Jurkat, Clone E6-1 (cell line): ENCODE measurements at regions not wholly inside any gene's neighbourhood (a gene's known extent, or its start where the extent isn't known, plus 50 kb on each side); places are given as distances from the start of the nearest gene placed in this dataset.

Source experiments
- DNase-seq: peaks from one replicate; pipeline ENCODE4 v3.0.0-alpha.2; 2011; ENCODE audit warnings: low read depth, low spot score
- H3K4me3 ChIP-seq: 2 replicates; pipeline ENCODE4 v1.5.1; 2011; ENCODE audit warnings: mild to moderate bottlenecking, low read length, control low read depth, moderate library complexity

DNA sequence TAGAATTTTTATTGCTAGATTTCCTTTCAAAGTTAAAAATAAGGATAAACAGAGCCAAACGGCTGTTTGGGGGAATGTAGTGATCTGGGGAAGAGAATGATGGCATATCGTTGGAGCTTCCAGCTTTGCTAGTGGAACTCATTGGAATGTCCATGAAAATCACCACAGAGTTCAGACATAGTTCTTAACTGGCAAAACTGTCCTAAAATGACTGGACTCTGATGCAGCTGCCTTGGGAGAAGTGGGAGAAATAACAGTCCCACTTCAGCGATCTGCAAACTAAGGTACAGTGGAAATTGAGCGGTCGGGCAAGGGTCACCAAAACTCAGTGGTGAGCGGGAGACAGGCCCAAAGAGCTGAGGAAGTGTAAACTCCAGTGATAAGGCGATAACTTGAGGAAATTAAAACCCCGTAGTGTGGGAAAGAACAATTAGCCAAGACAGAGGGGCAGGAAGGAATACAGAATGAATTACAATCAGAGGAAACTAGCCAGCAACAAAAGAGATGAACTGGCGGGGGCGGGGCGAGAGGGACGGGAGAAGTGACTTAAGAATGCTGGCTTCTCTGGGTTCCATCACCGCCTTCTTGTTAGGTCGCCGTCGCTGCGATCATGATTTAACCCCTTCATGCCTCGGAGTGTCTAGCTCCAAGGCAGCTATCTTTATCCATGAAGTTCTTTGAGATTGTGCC, 89.8 kb upstream of the ARHGAP29 start:
- no peak overlapping the region for H3K4me3 ChIP-seq
- no peak for DNase-seq

DNA sequence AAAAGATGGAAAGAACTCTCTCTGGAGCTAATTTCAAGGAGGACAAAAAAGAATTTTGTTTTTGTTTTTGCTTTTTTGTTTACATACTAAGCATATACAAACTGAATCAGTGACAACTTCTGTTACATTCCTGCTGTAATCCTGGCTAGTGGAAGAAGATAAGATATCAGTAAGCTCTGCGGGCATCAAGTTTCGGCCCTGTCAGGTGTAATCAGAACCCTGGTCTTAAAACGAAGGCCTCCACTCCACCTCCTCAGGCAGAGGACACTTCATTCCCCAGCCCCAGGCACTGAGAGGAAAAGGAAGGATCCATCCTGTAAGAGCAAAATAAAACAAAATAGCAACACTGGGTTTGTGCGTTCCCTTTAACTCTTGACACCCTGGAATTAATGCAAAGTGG, 88.9 kb upstream of the ARHGAP29 start:
- DNase-seq: no peak
- no peak overlapping the region for H3K4me3 ChIP-seq

DNA sequence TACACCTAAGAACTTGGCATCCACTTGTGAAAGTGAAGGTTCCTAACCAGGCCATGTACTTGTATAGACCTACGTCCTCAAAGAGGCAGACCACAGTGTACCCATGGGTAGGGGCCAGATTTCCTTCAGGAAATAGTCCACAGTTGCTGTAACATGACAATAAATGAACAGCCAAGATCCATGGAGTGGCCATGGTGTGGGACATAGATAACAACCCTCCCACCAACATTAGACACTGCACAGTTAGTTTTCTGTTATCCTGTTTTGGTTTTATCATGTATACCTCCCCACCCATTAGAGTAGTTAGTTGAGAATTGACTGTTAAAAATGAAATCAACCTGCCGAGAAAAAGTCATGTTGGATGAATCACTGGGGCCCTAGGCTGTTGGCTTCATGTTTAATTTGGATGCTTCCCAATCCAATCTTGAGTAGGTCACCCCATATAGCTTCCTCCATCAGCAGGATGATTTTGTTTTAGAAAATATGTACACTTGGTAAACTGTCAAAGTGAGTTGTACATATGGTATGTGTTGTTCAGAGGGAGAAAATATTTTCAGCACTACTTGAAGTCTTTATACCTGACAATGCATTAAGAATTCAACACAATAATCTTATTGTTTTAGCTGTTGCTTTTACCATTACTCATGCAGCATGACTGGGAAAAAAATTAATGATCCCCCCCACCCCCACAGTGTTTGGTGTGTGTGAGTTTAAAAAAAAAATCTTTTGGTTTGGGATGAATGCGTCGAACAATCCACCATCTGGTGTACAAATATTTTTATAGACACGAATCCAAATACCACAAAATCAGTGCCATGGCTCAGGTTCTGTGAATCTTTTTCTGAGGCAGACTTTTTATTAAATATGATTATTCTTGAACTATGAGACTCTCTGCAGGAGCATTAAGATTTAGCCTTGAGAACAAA, 88.3 kb upstream of the ARHGAP29 start:
- DNase-seq: no peak
- H3K4me3 ChIP-seq: no peak overlapping the region

DNA sequence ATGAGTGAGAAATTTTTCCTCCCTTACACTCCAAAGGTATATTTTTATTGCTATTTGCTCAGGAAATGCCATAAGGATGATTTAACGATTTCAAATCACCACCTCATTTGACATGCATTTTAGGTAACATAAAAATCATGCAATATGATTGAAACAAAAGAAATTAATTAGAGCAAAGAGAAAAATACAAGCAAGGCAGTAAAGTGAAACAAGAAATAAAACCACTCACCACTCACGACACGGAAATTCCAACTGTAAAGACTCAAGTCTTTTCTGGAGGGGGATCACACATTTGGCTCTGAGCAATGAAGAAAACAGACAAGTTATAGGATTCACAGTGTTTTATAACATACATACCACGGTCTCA, 86.8 kb upstream of the ARHGAP29 start:
- no peak for DNase-seq
- H3K4me3 ChIP-seq: no peak overlapping the region

DNA sequence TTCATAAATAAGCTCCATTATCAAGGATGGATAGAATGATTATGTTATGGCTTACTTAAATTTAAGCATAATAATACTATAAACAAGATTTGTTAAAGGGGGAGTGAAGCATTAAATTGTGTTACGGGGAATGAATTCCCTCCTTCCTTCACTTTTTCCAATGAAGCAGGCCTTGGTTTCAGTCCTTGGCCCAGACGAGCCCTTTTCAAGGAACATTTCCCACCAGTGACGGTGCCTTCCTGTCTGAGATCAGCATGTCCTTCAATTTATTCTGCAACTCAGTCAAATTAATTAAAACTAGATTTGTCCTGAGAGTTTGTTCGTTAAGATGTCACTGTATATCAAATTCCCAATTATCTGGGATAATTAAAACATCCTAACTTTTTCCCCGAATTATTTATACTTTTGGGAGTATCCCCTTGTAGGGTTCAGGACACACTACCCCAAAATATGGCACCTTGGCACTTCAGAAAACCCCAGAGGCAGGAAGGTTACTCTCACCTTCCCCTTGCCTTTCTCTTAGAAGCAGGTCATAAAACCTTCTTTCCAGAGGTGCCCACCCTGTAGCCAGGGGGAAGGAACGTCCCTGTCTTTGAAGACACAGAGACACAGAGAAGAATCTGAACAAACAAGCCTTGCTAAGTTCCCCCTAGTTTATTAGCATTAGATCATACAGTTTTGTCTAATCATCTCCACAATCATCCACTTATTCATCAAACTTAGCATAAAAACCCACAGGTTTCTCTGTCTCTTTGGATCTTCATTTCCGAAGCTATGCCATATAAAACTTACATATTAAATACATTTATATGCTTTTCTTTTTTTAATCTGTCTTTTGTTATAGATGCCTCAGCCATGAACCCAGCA, 86.2 kb upstream of the ARHGAP29 start:
- no peak for DNase-seq
- no peak overlapping the region for H3K4me3 ChIP-seq

DNA sequence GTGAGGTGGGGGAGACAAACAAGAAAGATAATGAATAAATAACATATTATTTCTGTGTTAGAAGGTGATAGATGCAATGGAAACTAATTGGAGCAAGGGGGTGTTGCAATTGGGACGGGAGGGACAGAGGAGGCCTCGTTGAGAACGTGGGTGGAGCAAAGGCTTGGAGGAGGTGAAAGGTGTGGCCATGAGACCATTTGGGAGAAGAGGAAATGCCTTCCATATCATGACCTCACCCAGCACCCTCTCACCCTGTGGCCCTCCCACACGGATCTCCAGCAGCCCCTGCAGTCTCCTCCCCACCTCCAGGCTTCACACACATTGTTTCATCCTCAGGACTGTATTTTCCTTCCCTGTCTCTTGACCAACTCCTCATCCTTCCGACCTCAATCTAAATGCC, 85.3 kb upstream of the ARHGAP29 start:
- no peak for DNase-seq

DNA sequence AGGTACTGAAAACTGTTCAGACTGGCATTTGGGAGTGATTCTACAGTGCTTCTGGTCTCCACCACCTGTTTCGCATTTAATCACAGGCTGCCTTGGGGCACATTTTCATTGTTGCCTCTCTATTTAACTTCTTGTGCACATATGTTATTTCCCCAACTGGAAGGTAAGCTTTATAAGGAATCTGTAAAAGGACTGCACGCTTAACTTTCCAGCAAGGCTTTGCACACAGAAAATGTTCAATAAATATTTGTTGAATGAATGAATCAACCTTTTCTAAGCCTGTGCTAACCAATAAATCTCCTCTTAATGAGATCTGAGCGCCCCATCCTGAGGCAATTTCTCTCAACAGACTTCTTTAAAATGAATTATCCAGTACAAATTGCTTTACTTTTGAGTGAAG, 84.3 kb upstream of the ARHGAP29 start:
- DNase-seq: no peak
- H3K4me3 ChIP-seq: no peak overlapping the region

More for the DNA sequence above, 85.3 kb upstream of the ARHGAP29 start:
- no peak overlapping the region for H3K4me3 ChIP-seq

DNA sequence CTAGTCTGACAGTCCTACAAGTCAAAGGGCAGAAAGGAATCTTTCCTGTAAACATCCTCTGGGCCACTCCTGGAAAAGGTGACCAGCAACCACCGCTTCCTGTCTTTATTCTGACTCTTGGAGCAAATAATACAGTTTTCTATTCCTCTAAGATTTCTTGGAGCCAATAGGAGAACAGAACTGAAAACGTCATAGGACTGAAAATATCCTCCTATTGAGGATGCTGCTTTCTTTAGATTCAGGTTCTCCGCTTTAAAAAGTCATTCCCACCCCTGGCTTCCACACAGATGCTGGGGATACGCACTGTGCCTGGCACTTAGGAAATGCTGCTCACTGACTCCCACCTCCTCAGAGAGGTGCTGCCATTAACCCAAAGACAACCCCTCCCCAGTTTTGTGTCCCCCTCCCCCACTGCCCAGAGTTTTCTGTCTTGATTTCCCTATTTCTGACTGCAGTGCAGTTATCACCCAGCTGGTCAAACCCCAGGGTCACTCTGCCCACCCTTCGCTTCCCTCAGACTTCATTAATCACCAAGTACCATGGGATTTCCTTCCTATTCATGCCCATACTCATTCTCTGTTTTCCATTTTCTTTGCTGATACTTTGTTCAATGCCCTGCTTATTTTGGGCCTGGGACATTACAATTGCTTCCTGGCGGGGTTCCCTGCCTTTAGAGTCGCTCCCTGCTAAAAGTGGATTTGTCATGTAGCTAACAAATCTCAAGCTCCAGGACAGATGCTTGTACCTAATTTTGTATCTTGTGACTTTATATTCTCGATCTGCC, 82.1 kb upstream of the ARHGAP29 start:
- DNase-seq: no peak
- no peak overlapping the region for H3K4me3 ChIP-seq

DNA sequence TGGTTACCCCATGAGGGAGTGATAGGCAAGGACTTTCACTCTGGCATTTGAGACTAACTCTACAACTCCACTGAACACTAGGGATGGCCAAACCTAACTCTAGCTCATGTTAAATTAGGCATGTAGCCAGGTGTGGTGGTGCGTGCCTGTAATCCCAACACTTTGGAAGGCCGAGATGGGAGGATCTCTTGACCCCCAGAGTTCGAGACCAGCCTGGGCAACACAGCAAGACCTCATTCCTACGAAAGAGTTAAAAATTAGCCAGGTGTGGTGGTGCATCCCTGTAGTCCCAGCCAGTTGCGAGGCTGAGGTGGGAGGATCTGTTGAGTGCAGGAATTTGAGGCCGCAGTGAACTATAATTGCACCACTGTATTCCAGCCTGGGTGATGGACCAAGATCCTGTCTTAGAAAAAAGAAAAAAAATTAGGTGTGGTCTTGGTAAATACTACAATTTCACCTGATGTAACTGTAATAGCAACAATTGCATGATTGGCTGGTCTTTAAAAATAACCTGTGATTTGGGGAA, 81.2 kb upstream of the ARHGAP29 start:
- H3K4me3 ChIP-seq: no peak overlapping the region
- DNase-seq: no peak

DNA sequence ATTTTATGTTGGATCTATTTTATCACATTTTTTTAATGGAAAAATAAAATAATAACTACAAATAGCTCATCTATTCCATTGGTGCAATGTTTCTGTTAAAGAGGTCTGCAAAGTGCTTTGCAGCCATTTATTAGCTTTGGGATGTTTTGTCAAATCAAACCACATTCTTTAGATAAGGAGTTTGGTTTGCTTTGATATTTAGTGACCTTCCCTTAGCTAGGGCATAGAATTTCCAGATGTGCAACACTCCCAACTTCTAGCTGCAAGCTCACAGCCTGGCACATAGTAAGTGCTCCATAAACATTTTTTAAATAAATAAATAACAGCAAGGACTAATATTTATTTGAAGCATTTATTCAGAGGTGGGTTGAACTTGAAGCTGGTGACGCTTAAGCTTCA, 80.4 kb upstream of the ARHGAP29 start:
- H3K4me3 ChIP-seq: no peak overlapping the region
- DNase-seq: no peak

DNA sequence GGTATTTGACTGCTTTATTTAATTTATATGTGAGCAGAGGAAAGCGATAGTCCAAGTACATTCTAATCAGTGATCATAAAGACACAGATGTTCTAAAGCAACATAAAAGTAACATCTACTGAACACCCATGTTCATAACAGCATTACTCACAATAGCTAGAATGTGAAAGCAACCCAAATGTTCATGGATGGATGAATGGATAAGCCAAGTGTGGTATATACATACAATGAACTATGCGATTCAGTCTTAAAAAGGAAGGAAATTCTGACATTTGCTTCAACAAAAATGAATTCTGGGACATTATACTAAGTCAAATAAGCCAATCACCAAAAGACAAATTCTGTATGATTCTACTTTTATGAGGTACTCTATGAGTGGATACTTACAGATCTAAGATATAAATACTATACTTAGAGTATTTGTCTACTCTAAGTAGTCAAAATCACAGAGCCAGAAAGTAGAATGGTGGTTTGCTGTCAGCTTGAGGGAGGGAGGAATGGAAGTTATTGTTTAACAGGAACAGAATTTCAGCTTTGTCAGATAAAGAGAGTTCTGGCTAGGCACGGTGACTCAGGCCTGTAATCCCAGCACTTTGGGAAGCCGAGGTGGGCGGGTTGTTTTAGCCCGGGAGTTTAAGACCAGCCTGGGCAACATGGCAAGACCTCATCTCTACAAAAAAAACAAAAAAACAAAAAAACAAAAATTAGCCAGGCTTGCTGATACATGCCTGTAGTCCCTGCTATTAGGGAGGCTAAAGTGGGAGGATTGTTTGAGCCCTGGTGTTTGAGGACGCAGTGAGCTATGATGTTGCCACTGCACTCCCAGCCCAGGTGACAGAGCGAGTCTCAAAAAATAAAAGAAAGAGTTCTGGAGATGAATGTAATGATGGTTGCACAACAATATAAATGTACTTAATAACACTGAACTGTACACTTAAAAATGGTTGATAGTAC, 79.7 kb upstream of the ARHGAP29 start:
- no peak for DNase-seq

DNA sequence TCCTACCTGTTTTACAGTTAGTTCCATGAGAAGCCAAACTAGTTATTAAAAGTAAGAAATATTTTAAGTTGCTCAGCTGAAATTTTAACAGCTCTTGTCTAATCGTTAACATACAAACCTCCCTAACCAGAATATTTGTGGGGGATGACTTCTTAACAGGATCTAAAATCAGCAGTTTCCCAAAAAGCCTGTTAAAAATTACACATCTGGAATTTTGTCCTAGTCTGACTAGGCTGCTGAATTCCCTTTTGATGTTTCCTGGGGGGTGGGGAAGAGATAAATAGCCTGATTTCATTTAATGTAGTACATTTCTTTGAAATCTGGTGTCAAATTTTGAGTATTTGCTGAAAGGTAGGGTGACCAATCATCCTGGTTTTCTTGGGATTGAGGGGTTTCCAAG, 78.8 kb upstream of the ARHGAP29 start:
- no peak for DNase-seq

More for the DNA sequence above, 79.7 kb upstream of the ARHGAP29 start:
- H3K4me3 ChIP-seq: no peak overlapping the region

DNA sequence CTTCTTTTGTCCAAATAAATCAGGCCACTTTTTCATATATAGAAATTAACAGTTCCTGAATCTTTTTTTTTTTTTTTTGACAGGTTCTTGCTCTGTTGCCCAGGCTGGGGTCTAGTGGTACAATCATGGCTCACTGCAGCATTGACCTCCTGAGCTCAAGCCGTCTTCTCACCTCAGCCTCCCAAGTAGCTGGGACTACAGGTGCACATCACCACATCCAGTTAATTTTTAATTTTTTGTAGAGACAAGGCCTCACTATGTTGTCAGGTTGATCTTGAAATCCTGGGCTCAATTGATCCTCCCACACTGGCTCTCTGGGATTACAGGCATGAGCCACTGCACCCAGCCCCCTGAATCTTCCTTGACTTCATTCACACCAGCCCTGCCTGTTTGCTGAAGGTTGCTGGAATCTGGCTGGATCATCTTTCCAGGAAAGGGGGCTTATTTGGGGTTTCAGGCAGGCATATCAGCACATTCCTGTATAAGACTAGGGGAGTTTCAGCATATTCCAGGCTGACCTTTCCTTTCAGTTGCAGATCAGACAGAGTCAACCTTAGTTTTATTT, 78.2 kb upstream of the ARHGAP29 start:
- H3K4me3 ChIP-seq: no peak overlapping the region
- no peak for DNase-seq

More for the DNA sequence above, 78.8 kb upstream of the ARHGAP29 start:
- no peak overlapping the region for H3K4me3 ChIP-seq

DNA sequence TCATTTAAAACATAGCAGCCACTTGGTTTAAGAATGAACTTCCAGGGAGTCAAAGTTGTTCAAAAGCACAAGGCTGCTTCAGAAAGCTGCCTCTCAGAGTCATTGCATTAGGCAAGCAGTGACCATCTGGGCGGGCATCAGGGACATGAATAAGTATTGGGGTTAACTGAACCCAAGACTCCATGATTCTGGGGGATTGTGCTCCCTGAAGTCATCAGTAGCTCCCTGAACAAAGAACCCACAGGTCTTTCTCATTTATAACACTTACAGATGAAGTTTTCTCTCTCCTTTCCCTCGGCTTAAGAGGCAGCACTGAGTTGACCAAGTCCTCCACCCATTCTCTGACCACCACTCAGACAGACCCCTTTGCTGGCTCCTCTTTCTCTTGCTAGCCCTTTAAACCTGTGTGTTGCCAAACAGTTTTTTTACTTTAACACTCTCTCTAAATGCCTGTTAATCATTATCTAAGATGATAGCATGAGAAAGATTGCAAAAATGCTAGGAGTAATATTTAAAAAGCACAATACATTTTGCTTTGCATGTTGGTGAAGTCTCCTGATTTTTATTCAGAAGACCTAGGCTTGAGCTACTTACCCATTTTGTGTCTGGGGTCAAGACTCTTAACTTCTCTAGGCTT, 77.0 kb upstream of the ARHGAP29 start:
- H3K4me3 ChIP-seq: no peak overlapping the region

DNA sequence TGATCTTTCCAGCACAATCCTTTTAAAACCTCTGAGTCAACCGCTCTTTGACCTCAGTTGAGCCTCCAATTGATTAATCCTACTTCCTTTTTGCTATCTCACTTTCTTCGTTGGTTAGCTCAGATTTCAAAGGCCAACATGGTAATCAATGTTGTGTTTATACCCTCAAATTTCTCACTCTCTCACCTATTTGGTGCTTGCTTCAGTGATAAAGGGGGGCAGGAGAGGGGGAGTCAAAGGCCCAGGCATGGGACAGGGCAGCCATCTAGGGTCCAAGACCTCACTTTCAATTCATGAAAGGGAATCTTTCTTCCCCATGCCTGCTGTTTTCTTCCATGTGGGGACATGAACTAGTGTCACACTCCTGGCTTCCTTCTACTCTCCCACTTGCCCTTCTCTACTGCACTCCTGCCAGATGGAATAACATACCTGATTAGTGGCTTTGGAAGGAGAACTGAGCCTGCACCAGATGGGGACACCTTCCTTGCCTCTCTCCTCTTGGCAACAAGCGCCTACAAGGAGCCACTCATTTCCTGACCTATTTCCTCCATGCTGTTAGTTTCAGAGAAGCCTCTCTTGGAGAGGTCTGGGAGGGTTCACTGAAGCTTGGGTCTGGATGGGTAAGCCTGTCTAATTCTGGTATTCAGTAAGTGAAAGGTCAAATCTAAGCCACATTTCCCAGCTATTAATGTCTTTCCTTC, 73.3 kb upstream of the ARHGAP29 start:
- DNase-seq: no peak
- H3K4me3 ChIP-seq: no peak overlapping the region

More for the DNA sequence above, 77.0 kb upstream of the ARHGAP29 start:
- DNase-seq: no peak

DNA sequence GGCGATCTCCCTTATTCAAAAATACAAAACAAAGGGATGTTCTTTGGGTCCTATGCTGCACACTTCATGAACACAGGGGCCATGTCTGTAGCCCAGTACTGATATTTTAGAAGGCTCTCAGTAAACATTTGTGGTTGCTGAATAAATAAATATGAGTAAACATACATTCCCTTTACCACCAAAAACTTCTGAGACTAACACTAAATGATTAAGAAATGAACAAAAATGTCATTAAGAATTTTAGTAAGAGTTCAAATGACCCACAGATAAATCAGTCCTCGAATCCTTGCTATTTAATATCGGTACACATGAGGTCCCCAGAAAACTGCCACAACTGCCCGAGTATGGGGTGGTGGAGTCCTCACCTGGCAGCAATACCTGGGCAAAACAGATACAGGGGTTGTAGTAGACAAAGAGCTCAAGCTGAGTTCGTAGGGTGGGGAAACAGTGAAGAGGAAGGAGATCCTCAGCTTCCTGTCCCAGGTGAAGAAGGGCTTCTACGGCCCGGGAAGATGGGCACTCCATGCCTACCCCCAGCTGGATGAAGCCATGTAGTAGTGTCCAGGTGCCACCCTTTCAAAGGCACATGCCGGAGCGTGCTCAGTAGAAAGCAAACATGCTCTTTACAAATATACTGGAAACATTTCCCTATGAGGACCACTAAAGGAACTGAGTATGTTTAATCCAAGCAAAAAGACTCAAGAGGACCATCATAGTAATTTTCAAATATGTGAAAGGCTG, 72.6 kb upstream of the ARHGAP29 start:
- DNase-seq: no peak
- no peak overlapping the region for H3K4me3 ChIP-seq
